GM18520 (cell line): ENCODE measurements at regions not wholly inside any gene's neighbourhood (a gene's known extent, or its start where the extent isn't known, plus 50 kb on each side); places are given as distances from the start of the nearest gene placed in this dataset.
A peak's percentile ranks its signal among the peaks of the same experiment; 100 is the strongest.

Experiments
- ATAC-seq: cut with Tn5 transposase; IDR thresholded peaks from one replicate; pipeline ENCODE4 v1.9.1; 2021; ENCODE audit not compliant: unreplicated experiment

DNA sequence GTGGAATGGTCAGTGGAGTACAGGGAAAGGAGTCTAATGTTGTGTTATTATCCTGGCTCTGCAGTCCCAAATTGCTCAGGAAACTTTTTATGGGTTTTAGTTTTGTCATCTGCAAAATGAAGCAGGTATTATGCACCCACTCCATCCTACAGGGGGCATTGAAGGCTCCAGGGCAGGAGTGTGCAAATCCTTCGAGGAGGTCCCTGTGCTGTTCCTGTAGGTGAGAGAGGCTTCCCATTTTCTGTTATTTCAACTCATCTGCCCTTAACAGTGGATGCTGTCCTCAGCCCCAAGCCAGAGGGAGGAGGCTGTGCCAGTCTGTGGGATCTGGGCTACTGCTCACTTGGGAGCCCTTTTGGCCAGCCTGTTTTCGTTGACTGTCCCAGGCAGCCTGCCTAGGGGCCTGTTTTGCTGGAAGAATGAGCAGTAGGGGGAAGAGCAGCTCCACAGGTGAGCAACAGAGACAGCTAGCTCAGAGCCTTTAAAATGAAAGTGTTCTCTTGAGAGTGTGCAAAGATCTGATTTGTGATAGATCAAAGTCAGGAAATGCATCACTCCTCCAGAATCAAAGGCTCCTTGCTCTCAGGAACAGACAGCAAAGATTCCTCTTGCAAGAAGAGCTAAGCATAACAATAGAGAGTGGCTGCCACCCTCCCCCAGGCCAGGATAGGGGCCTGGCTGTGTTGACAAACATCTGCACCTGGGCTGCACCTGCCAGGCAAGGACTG is 317.6 kb upstream of the PROX1 start:
- ATAC-seq = no peak

DNA sequence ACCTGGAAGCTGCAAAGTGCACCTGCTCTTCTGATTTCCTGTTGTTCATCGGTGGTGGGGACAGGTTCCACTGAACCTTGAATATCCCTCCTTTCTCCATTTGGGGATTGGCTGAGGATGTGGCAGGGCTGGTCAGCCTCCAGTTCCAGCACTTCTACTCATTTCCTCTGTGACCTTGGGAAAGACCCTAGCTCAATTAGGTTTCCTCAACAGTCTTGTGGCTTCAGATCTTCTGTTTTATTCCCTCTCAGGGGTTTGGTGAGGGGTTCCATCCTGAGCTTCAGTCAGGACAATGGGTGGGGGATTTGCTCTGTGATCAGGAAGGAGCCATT is 317.1 kb upstream of the PROX1 start:
- ATAC-seq = no peak

- no peak for ATAC-seq
Measured at GRCh38 chr1:213675043-213675442, 312.7 kb upstream of the PROX1 start.

GRCh38 chr1:213676736-213677135 is 311.0 kb upstream of the PROX1 start:
- no peak for ATAC-seq

- no peak for ATAC-seq
Measured at GRCh38 chr1:213678348-213678747, 309.4 kb upstream of the PROX1 start.

DNA sequence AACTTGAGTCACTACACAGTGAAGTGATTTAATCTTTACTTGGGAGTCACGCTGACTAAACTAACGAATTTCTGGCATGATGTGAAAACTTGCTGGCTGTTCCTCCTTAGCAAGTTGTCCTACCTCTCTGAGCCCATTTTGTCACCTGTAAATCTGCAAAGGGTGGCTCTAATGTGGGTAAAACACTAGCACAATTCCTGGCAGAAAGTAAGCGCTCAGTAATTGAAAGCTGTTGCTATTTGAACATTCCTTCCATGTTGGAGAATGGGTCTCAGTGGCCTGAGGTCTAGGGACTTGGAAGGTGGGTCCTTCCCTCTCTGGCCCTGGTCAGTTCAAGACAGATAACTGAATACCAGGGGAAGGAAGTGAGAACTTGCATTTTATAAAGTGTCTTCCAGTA is 309.0 kb upstream of the PROX1 start:
- no peak for ATAC-seq

GRCh38 chr1:213679153-213679552 is 308.6 kb upstream of the PROX1 start:
- no peak for ATAC-seq

DNA sequence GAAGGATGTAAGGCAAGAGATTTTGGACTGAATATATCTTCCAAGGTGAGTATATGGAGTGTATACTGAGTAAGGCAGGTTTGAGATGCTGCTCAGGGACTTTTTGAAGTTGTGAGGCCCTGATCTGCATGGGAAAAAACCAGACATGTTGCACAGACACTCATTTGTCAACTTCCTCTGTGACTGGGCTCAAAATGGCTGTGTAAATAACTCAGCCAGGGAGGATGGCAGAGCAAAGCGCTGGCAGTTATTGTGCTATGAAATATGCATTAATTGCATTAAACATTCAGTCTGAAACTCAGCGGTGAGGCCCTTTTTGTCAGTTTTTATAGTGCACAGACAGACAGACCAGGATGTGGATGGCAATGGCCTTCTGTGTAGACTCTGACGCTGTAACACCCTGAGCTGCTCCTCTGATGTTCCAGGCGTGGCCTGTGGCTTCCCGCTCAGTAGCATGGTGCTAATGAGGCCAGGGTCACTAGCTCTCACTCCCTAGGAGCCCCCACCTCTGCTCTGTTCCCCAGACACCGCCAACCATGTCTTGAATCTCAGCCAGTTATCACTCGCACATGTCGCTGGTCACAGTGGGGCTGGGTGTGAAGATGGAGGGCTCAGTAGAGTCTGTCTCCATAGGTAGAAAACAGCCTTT is 307.0 kb upstream of the PROX1 start:
- ATAC-seq = no peak

GRCh38 chr1:213681788-213682340 is 305.9 kb upstream of the PROX1 start:
- no peak for ATAC-seq

GRCh38 chr1:213683529-213683928 is 304.2 kb upstream of the PROX1 start:
- ATAC-seq = no peak

DNA sequence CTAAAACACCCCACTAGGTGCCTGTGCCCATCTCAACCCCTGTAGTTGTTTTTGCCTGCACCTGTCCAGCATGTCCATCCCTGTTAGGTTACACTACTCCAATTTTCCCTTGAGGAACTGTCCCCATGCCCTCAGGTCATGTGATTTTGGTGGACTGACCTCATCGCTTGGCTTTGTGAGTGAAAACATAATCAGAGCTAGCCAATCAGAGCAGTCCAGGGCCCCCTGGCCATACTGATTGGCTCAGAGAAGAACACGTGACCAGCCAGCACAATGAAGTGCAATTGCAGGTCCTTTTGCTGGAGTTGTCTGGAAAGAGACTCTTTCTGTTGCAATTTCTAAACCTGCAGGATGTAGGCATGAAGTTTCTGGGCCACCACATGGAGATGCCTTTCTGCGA is 303.3 kb upstream of the PROX1 start:
- ATAC-seq = no peak

DNA sequence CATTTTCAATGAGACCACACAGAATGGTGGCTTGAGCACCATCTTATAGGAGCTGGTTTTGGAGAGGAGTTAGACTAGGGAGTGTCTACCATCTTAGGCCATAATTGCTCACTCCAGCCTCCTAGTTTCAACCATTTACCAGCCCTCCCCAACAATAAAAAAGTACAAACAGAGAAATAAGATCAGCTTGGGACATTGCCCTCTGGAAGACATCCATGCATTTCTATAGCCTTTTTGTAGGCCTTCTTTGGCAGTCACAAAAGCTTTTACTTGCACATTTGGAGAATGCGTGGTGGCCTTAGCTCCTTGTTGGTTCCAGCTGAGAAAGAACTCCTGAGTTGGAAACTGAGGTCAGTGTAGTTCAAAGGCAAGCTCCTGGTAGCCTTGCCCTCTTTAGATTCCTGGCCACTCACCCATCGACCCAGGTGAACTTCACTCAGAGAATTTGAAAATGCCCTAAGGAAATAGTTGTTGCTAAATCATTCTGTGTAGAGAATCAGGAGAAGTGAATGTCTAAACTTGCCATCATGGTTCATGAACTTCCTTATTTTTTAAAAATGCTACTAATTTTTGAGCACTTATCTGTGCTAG is 301.7 kb upstream of the PROX1 start:
- ATAC-seq = no peak

DNA sequence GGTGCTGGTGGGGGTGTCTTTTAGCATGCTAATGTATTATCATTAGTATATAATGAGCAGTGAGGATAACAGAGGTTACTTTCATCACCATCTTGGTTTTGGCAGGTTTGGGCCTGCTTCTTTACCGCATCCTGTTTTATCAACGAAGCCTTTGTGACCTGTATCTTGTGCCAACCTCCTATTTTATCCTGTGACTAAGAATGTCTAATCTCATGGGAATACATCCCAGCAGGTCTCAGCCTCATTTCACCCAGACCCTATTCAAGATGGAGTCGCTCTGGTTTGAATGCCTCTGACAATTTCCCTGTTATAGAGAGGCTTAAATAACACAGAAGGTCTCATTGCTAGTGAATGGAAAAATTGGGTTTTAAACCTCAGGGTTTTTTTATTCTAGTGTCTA is 300.8 kb upstream of the PROX1 start:
- ATAC-seq = no peak

GRCh38 chr1:213687832-213688231 is 299.9 kb upstream of the PROX1 start:
- ATAC-seq = no peak

DNA sequence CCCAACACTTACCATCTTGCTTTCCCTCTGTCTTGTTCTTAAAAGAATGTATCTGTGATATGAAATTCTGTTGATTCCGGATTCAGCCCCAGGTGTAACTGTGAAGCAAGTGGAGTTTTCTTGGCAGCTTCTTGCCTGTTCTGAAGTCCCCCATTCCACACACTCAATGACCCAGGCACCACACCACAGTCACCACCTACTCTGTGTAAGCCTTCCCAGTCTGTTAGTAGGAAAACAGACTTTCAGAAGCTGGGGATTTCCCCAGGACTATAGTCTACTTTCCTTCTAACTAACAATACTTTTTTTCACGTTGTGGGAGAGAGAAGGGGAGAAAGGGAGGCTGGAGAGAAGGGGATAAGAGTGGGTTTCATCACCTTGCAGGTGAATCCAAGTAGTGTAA is 299.1 kb upstream of the PROX1 start:
- ATAC-seq = no peak

GRCh38 chr1:213689260-213689659 is 298.5 kb upstream of the PROX1 start:
- peak; percentile 45 for ATAC-seq

DNA sequence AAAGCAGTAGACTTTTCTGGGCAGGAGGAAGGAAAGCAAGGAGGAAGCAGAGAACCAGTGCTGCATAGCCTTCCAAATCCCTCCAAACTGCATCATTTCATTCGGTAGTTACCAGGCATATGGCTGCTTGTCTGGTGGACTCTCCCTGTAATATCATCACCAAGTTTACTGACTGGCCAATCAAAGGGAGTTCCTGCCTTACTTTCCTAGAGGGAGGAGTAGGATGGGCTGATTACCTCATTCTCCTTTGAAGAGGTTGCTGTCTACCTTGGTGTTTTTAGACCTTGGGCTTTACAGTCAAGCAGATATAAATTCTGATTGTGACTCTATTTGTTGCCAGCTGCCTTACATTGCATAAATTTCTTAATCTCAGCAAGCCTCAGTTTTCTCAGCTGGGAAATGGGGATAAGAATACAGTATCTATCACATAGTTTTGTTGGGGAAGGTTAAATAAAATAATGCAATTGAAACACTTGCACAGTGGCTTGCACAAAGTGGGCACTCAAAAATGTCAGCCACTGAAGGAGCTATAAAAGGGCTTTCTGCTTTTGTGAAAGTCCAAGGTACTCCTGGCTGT is 297.3 kb upstream of the PROX1 start:
- ATAC-seq = no peak

DNA sequence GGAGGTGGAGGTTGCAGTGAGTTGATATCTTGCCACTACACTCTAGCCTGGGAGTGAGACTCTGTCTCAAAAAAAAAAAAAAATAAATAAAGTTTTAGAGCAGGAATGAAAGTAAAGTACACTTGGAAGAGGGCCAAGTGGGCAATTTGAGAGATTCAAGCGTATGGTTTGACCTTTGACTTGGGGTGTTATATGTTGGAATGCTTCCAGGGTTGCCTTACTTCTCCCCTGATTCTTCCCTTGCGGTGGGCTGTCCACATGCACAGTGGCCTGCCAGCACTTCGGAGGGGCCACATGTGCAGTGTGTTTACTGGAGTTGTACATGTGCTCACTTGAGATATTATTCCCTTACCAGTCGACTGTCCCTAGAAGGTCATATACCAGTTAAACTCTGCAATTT is 295.5 kb upstream of the PROX1 start:
- ATAC-seq = no peak

DNA sequence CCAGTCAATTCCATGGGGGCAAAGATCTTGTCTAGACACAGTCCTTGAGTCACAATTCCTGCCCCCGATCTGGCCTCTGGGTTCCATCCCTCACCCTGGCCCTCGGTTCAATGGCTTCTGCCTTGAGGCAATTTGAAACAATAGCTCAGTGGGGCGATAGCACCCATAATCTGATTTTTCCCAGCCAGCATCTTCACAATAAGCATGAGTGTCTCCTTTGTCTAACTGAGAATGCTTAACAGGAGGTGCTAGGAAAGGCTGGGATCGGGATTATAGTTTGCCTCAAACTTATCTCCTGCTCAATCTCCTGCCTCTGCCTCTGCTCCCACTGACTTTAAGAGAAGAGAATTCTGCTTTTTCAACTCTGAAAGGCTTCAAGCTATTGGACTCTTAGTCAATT is 293.9 kb upstream of the PROX1 start:
- ATAC-seq = no peak

GRCh38 chr1:213697192-213697802 is 290.5 kb upstream of the PROX1 start:
- no peak for ATAC-seq

DNA sequence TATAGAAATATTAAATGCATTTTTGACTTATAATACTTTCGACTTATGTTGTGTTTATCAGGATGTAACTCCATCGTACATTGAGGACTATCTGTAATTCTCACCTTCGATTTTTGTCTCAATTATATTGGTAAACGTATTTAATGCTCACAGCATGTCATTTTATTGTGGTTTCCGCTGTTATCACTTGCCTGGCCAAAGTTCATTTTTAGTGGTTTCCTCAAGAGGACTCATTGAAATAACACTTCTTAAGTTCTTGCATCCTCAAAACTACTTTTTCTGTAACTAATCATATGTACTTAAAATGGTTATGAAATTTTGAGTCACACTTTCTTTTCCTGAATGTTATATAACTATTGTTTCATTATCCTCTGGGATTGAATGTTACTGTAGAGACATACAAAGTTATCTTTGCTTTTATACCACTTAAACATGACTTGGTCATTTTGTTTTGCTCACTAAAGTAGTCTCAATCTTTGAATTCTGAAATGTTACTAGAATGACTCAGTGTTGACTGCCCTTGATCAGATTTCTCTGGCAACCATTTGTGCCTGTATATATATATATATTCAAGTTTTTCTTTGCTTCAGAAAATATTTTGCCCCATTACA is 289.6 kb upstream of the PROX1 start:
- ATAC-seq = no peak
